NB4 (cell line): ENCODE measurements at regions not wholly inside any gene's neighbourhood (a gene's known extent, or its start where the extent isn't known, plus 50 kb on each side); places are given as distances from the start of the nearest gene placed in this dataset.

Source experiments
- CTCF ChIP-seq: IDR thresholded peaks from one replicate; pipeline ENCODE4 v1.5.1; 2012; ENCODE audit warnings: low read depth, low read length
- POLR2A ChIP-seq: IDR thresholded peaks from 2 replicates; pipeline ENCODE4 v1.6.1; 2011; ENCODE audit warnings: mild to moderate bottlenecking; ENCODE audit not compliant: insufficient read length; ENCODE audit errors: extremely low read depth

- no peak for TF ChIP-seq CTCF
- TF ChIP-seq POLR2A = no peak
Measured at GRCh38 chr1:73914951-73915350, 283.0 kb downstream of the LRRIQ3 start.
